RWPE2 (cell line): ENCODE measurements at regions not wholly inside any gene's neighbourhood (a gene's known extent, or its start where the extent isn't known, plus 50 kb on each side); places are given as distances from the start of the nearest gene placed in this dataset.
"Not testable (repeated sequence)": the region's sequence is repeated elsewhere in the genome, so short reads cannot be mapped to it uniquely, and the experiment has no call there.

Experiments used
- ATAC-seq: fragments of 200-7000 bp; cut with Tn5 transposase; 3 replicates; pipeline ENCODE4 v1.9.1; 2021; ENCODE audit warnings: low read depth
- DNase-seq: peaks from one replicate; pipeline ENCODE4 v3.0.0-alpha.2; 2020; ENCODE audit warnings: low spot score
- H3K27ac ChIP-seq: fragments of 450-650 bp; 2 replicates; pipeline ENCODE4 v1.5.1; 2017; ENCODE audit warnings: mild to moderate bottlenecking; ENCODE audit not compliant: poor library complexity, severe bottlenecking
- H3K27me3 ChIP-seq: fragments of 250-450 bp; sonication (Bioruptor Pico); 2 replicates; pipeline ENCODE4 v1.5.1; 2021; ENCODE audit warnings: mild to moderate bottlenecking, moderate library complexity; ENCODE audit not compliant: insufficient read depth, poor library complexity, severe bottlenecking
- H3K36me3 ChIP-seq: fragments of 250-450 bp; sonication (Bioruptor Pico); 2 replicates; pipeline ENCODE4 v1.5.1; 2020; ENCODE audit warnings: low read depth, mild to moderate bottlenecking, moderate library complexity
- H3K4me1 ChIP-seq: fragments of 250-450 bp; sonication (Bioruptor Pico); 2 replicates; pipeline ENCODE4 v1.5.1; 2021; ENCODE audit warnings: mild to moderate bottlenecking, moderate library complexity; ENCODE audit not compliant: insufficient read depth, poor library complexity, severe bottlenecking
- H3K4me3 ChIP-seq: fragments of 250-450 bp; sonication (Bioruptor Pico); 2 replicates; pipeline ENCODE4 v1.5.1; 2021; ENCODE audit warnings: mild to moderate bottlenecking, moderate library complexity; ENCODE audit not compliant: severe bottlenecking
- H3K9me3 ChIP-seq: fragments of 250-450 bp; sonication (Bioruptor Pico); 2 replicates; pipeline ENCODE4 v1.5.1; 2021; ENCODE audit warnings: mild to moderate bottlenecking, moderate library complexity; ENCODE audit not compliant: severe bottlenecking
- CTCF ChIP-seq: fragments of 450-650 bp; IDR thresholded peaks from one replicate; pipeline ENCODE4 v1.5.1; 2017; ENCODE audit warnings: mild to moderate bottlenecking, moderate library complexity; ENCODE audit not compliant: poor library complexity, severe bottlenecking

- H3K27me3 ChIP-seq: no peaks in the 10 kb centered on the region
- no peak for TF ChIP-seq CTCF
- H3K4me3 ChIP-seq: no peak overlapping the region
- ATAC-seq (no peak), DNase-seq (no peak)
- H3K36me3 ChIP-seq: no peaks in the 10 kb centered on the region
- H3K9me3 ChIP-seq: no peaks in the 10 kb centered on the region
- peaks cover 5% of the 10 kb centered on the region for H3K4me1 ChIP-seq
- H3K27ac ChIP-seq: no peak overlapping the region
Measured at GRCh38 chr6:44002067-44002592, 125.1 kb downstream of the MRPL14 start.

- no peaks in the 10 kb centered on the region for H3K36me3 ChIP-seq
- H3K27me3 ChIP-seq: no peaks in the 10 kb centered on the region
- no peak overlapping the region for H3K4me3 ChIP-seq
- no peak overlapping the region for H3K27ac ChIP-seq
- peaks cover 5% of the 10 kb centered on the region for H3K4me1 ChIP-seq
- no peak for DNase-seq
- ATAC-seq: no peak
- H3K9me3 ChIP-seq: no peaks in the 10 kb centered on the region
- TF ChIP-seq CTCF: peak; percentile 18
Measured at GRCh38 chr6:44001318-44002066, 125.8 kb downstream of the MRPL14 start.

GRCh38 chr6:44000164-44000842 is 126.9 kb downstream of the MRPL14 start:
- TF ChIP-seq CTCF: no peak
- H3K9me3 ChIP-seq: no peaks in the 10 kb centered on the region
- no peak overlapping the region for H3K4me3 ChIP-seq
- H3K4me1 ChIP-seq: peaks cover 5% of the 10 kb centered on the region
- no peak overlapping the region for H3K27ac ChIP-seq
- ATAC-seq (no peak), DNase-seq (no peak)
- no peaks in the 10 kb centered on the region for H3K27me3 ChIP-seq
- no peaks in the 10 kb centered on the region for H3K36me3 ChIP-seq

GRCh38 chr6:43999628-44000027 is 127.6 kb downstream of the MRPL14 start:
- ATAC-seq (no peak), DNase-seq (peak; percentile 3)
- no peaks in the 10 kb centered on the region for H3K27me3 ChIP-seq
- no peaks in the 10 kb centered on the region for H3K36me3 ChIP-seq
- TF ChIP-seq CTCF: no peak
- no peak overlapping the region for H3K27ac ChIP-seq
- no peaks in the 10 kb centered on the region for H3K9me3 ChIP-seq
- H3K4me3 ChIP-seq: no peak overlapping the region
- peaks cover 5% of the 10 kb centered on the region for H3K4me1 ChIP-seq

GRCh38 chr6:43998592-43999243 is 128.5 kb downstream of the MRPL14 start:
- not testable (repeated sequence) for H3K4me3 ChIP-seq, H3K9me3 ChIP-seq, H3K27ac ChIP-seq, H3K27me3 ChIP-seq, ATAC-seq, H3K36me3 ChIP-seq, H3K4me1 ChIP-seq
- peak; percentile 23 for DNase-seq

GRCh38 chr6:43997990-43998585 is 129.2 kb downstream of the MRPL14 start:
- ATAC-seq, H3K9me3 ChIP-seq, H3K4me3 ChIP-seq, H3K27me3 ChIP-seq, H3K36me3 ChIP-seq, H3K27ac ChIP-seq: not testable (repeated sequence)
- peak; percentile 21 for DNase-seq
- H3K4me1 ChIP-seq: peaks cover 11% of the 10 kb centered on the region
